SJSA1 (cell line): ENCODE measurements at regions not wholly inside any gene's neighbourhood (a gene's known extent, or its start where the extent isn't known, plus 50 kb on each side); places are given as distances from the start of the nearest gene placed in this dataset.

Experiments used
- DNase-seq, 2 experiments: peaks; one replicate each; pipeline ENCODE4 v3.0.0-alpha.2; 2015 to 2020; ENCODE audit warnings: low spot score in 2 of 2, low read depth in 1 of 2
- H3K27ac ChIP-seq: fragments of 250-450 bp; sonication (Bioruptor Pico); 2 replicates; pipeline ENCODE4 v1.5.1; 2020; ENCODE audit warnings: mild to moderate bottlenecking, moderate library complexity
- H3K27me3 ChIP-seq: fragments of 250-450 bp; sonication (Bioruptor Pico); replicated peaks from 2 replicates; pipeline ENCODE4 v1.5.1; 2020; ENCODE audit warnings: mild to moderate bottlenecking, moderate library complexity
- H3K36me3 ChIP-seq: fragments of 250-450 bp; sonication (Bioruptor Pico); 2 replicates; pipeline ENCODE4 v1.5.1; 2020; ENCODE audit warnings: mild to moderate bottlenecking
- H3K4me1 ChIP-seq: fragments of 250-450 bp; sonication (Bioruptor Pico); replicated peaks from 2 replicates; pipeline ENCODE4 v1.6.1; 2021; ENCODE audit warnings: mild to moderate bottlenecking
- H3K4me3 ChIP-seq: fragments of 250-450 bp; sonication (Bioruptor Pico); 2 replicates; pipeline ENCODE4 v1.5.1; 2020; ENCODE audit warnings: mild to moderate bottlenecking
- H3K9me3 ChIP-seq: fragments of 250-450 bp; sonication (Bioruptor Pico); replicated peaks from 2 replicates; pipeline ENCODE4 v1.5.1; 2020; ENCODE audit warnings: mild to moderate bottlenecking

GRCh38 chr1:181392133-181392532 is 91.2 kb upstream of the CACNA1E start:
- H3K36me3 ChIP-seq, result no peaks in the 10 kb centered on the region
- no peak for DNase-seq
- H3K4me1 ChIP-seq, result no peaks in the 10 kb centered on the region
- H3K27ac ChIP-seq, result no peak overlapping the region
- H3K9me3 ChIP-seq, result no peaks in the 10 kb centered on the region
- no peak overlapping the region for H3K4me3 ChIP-seq
- H3K27me3 ChIP-seq, result peaks cover 5% of the 10 kb centered on the region

- H3K4me1 ChIP-seq, result no peaks in the 10 kb centered on the region
- H3K27me3 ChIP-seq, result peaks cover 5% of the 10 kb centered on the region
- H3K9me3 ChIP-seq, result no peaks in the 10 kb centered on the region
- no peak for DNase-seq
- H3K27ac ChIP-seq, result no peak overlapping the region
- no peak overlapping the region for H3K4me3 ChIP-seq
- no peaks in the 10 kb centered on the region for H3K36me3 ChIP-seq
Observed at GRCh38 chr1:181392613-181393220, 90.6 kb upstream of the CACNA1E start.

- H3K36me3 ChIP-seq, result no peaks in the 10 kb centered on the region
- DNase-seq, result no peak
Observed at GRCh38 chr1:181394766-181395165, 88.6 kb upstream of the CACNA1E start.

GRCh38 chr1:181396171-181396670 is 87.1 kb upstream of the CACNA1E start:
- H3K36me3 ChIP-seq, result no peaks in the 10 kb centered on the region
- no peaks in the 10 kb centered on the region for H3K9me3 ChIP-seq
- DNase-seq, result no peak
- H3K27me3 ChIP-seq, result peaks cover 4% of the 10 kb centered on the region; the same call in 1 of the 2 replicates
- no peak overlapping the region for H3K4me3 ChIP-seq
- H3K4me1 ChIP-seq, result no peaks in the 10 kb centered on the region
- no peak overlapping the region for H3K27ac ChIP-seq

More at GRCh38 chr1:181394766-181395165, 88.6 kb upstream of the CACNA1E start:
- no peak overlapping the region for H3K4me3 ChIP-seq
- H3K27ac ChIP-seq, result no peak overlapping the region
- H3K27me3 ChIP-seq, result peaks cover 4% of the 10 kb centered on the region; the same call in 1 of the 2 replicates
- H3K4me1 ChIP-seq, result no peaks in the 10 kb centered on the region
- H3K9me3 ChIP-seq, result no peaks in the 10 kb centered on the region

GRCh38 chr1:181396811-181397210 is 86.5 kb upstream of the CACNA1E start:
- peaks cover 4% of the 10 kb centered on the region; the same call in 1 of the 2 replicates for H3K27me3 ChIP-seq
- no peaks in the 10 kb centered on the region for H3K4me1 ChIP-seq
- H3K4me3 ChIP-seq, result no peak overlapping the region
- no peak overlapping the region for H3K27ac ChIP-seq
- no peaks in the 10 kb centered on the region for H3K9me3 ChIP-seq
- H3K36me3 ChIP-seq, result no peaks in the 10 kb centered on the region
- DNase-seq, result no peak

- DNase-seq, result no peak
- H3K36me3 ChIP-seq, result no peaks in the 10 kb centered on the region
- no peak overlapping the region for H3K27ac ChIP-seq
- no peaks in the 10 kb centered on the region for H3K4me1 ChIP-seq
- H3K9me3 ChIP-seq, result no peaks in the 10 kb centered on the region
- H3K27me3 ChIP-seq, result peaks cover 4% of the 10 kb centered on the region; the same call in 1 of the 2 replicates
- H3K4me3 ChIP-seq, result no peak overlapping the region
Observed at GRCh38 chr1:181397845-181398244, 85.5 kb upstream of the CACNA1E start.

- Histone ChIP-seq H3K4me3 (no peak overlapping the region), H3K27me3 (peaks cover 4% of the 10 kb centered on the region; the same call in 1 of the 2 replicates), H3K27ac (no peak overlapping the region), H3K9me3 (no peaks in the 10 kb centered on the region), H3K4me1 (no peaks in the 10 kb centered on the region), H3K36me3 (no peaks in the 10 kb centered on the region)
- DNase-seq, result no peak
Observed at GRCh38 chr1:181398544-181398943, 84.8 kb upstream of the CACNA1E start.

GRCh38 chr1:181405584-181405983 is 77.7 kb upstream of the CACNA1E start:
- Histone ChIP-seq H3K9me3 (no peaks in the 10 kb centered on the region), H3K36me3 (no peaks in the 10 kb centered on the region), H3K27ac (no peak overlapping the region), H3K27me3 (peaks cover 6% of the 10 kb centered on the region; the same call in 1 of the 2 replicates), H3K4me3 (no peak overlapping the region), H3K4me1 (no peaks in the 10 kb centered on the region)
- DNase-seq, result no peak

GRCh38 chr1:181406989-181407388 is 76.3 kb upstream of the CACNA1E start:
- peaks cover 6% of the 10 kb centered on the region; the same call in 1 of the 2 replicates for H3K27me3 ChIP-seq
- H3K4me1 ChIP-seq, result no peaks in the 10 kb centered on the region
- H3K9me3 ChIP-seq, result no peaks in the 10 kb centered on the region
- DNase-seq, result no peak
- no peak overlapping the region for H3K27ac ChIP-seq
- no peaks in the 10 kb centered on the region for H3K36me3 ChIP-seq
- H3K4me3 ChIP-seq, result no peak overlapping the region

GRCh38 chr1:181409981-181410380 is 73.3 kb upstream of the CACNA1E start:
- H3K9me3 ChIP-seq, result no peaks in the 10 kb centered on the region
- no peak overlapping the region for H3K27ac ChIP-seq
- H3K36me3 ChIP-seq, result no peaks in the 10 kb centered on the region
- no peak overlapping the region for H3K4me3 ChIP-seq
- H3K27me3 ChIP-seq, result peaks cover 6% of the 10 kb centered on the region; the same call in 1 of the 2 replicates
- no peaks in the 10 kb centered on the region for H3K4me1 ChIP-seq
- no peak for DNase-seq

GRCh38 chr1:181412746-181413145 is 70.6 kb upstream of the CACNA1E start:
- Histone ChIP-seq H3K27me3 (no peaks in the 10 kb centered on the region), H3K9me3 (no peaks in the 10 kb centered on the region), H3K36me3 (no peaks in the 10 kb centered on the region), H3K4me1 (no peaks in the 10 kb centered on the region), H3K27ac (no peak overlapping the region), H3K4me3 (no peak overlapping the region)
- DNase-seq, result no peak

GRCh38 chr1:181413195-181413815 is 70.0 kb upstream of the CACNA1E start:
- H3K4me1 ChIP-seq, result no peaks in the 10 kb centered on the region
- no peaks in the 10 kb centered on the region for H3K36me3 ChIP-seq

GRCh38 chr1:181413836-181414235 is 69.5 kb upstream of the CACNA1E start:
- Histone ChIP-seq H3K9me3 (no peaks in the 10 kb centered on the region), H3K27me3 (no peaks in the 10 kb centered on the region), H3K27ac (no peak overlapping the region), H3K4me3 (no peak overlapping the region), H3K4me1 (no peaks in the 10 kb centered on the region), H3K36me3 (no peaks in the 10 kb centered on the region)
- DNase-seq, result no peak

More at GRCh38 chr1:181413195-181413815, 70.0 kb upstream of the CACNA1E start:
- Histone ChIP-seq H3K4me3 (no peak overlapping the region), H3K9me3 (no peaks in the 10 kb centered on the region), H3K27ac (no peak overlapping the region), H3K27me3 (no peaks in the 10 kb centered on the region)
- no peak for DNase-seq

- H3K4me3 ChIP-seq, result no peak overlapping the region
- H3K27me3 ChIP-seq, result no peaks in the 10 kb centered on the region; the same call in 1 of the 2 replicates
- no peak overlapping the region for H3K27ac ChIP-seq
- no peaks in the 10 kb centered on the region for H3K36me3 ChIP-seq
- H3K4me1 ChIP-seq, result no peaks in the 10 kb centered on the region
- no peak for DNase-seq
- no peaks in the 10 kb centered on the region for H3K9me3 ChIP-seq
Observed at GRCh38 chr1:181416268-181416860, 67.0 kb upstream of the CACNA1E start.
